ENCODE measurements at regions not wholly inside any gene's neighbourhood (a gene's known extent, or its start where the extent isn't known, plus 50 kb on each side); places are given as distances from the start of the nearest gene placed in this dataset.

GRCh38 chr3:27656790-27657189 is 65.3 kb downstream of the EOMES start:
- Mint-ChIP-seq H3K27ac (no peak overlapping the region), H3K4me1 (ENCODE audit: low read depth) (no peaks in the 10 kb centered on the region), H3K9me3 (ENCODE audit: low read depth) (no peaks in the 10 kb centered on the region), H3K36me3 (ENCODE audit: insufficient read depth) (no peaks in the 10 kb centered on the region), H3K4me3 (ENCODE audit: low read depth) (no peak overlapping the region), H3K27me3 (no peaks in the 10 kb centered on the region)
- TF ChIP-seq, protein P1, sequence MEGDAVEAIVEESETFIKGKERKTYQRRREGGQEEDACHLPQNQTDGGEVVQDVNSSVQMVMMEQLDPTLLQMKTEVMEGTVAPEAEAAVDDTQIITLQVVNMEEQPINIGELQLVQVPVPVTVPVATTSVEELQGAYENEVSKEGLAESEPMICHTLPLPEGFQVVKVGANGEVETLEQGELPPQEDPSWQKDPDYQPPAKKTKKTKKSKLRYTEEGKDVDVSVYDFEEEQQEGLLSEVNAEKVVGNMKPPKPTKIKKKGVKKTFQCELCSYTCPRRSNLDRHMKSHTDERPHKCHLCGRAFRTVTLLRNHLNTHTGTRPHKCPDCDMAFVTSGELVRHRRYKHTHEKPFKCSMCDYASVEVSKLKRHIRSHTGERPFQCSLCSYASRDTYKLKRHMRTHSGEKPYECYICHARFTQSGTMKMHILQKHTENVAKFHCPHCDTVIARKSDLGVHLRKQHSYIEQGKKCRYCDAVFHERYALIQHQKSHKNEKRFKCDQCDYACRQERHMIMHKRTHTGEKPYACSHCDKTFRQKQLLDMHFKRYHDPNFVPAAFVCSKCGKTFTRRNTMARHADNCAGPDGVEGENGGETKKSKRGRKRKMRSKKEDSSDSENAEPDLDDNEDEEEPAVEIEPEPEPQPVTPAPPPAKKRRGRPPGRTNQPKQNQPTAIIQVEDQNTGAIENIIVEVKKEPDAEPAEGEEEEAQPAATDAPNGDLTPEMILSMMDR (IDR thresholded peaks at IDR 0.05; ENCODE audit: unreplicated experiment): no peak
- DNase-seq (ENCODE audit: low spot score, unreplicated experiment): no peak

DNA sequence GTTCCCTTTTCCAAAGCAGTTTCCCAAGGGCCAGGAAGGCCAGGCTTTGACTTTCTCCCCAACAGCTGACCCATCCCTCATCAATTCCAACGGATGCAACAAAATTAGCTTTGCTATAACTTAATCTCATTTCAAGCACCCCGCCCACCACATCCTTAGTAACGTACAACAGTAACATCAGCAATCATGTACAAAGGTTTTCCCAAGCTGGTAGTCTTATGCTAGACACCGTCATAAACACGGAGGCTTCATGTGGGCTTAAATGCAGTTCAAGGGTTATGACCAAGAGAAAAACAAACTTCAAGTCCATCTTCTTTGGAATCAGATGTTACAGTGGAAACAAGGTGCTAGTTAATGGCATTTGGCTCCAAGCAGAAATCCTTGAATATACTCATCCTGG is 66.6 kb downstream of the EOMES start:
- no peaks in the 10 kb centered on the region for H3K9me3 Mint-ChIP-seq (ENCODE audit: low read depth)
- no peaks in the 10 kb centered on the region for H3K4me1 Mint-ChIP-seq (ENCODE audit: low read depth)
- no peaks in the 10 kb centered on the region for H3K36me3 Mint-ChIP-seq (ENCODE audit: insufficient read depth)
- TF ChIP-seq, protein P1 (IDR thresholded peaks at IDR 0.05; ENCODE audit: unreplicated experiment): no peak
- H3K27me3 Mint-ChIP-seq: no peaks in the 10 kb centered on the region
- no peak overlapping the region for H3K4me3 Mint-ChIP-seq (ENCODE audit: low read depth)
- DNase-seq (ENCODE audit: low spot score, unreplicated experiment): no peak
- H3K27ac Mint-ChIP-seq: no peak overlapping the region

GRCh38 chr3:27653803-27654558 is 68.1 kb downstream of the EOMES start:
- Mint-ChIP-seq H3K4me3 (ENCODE audit: low read depth) (no peak overlapping the region), H3K9me3 (ENCODE audit: low read depth) (no peaks in the 10 kb centered on the region), H3K4me1 (ENCODE audit: low read depth) (no peaks in the 10 kb centered on the region), H3K36me3 (ENCODE audit: insufficient read depth) (no peaks in the 10 kb centered on the region), H3K27ac (no peak overlapping the region), H3K27me3 (no peaks in the 10 kb centered on the region)
- TF ChIP-seq, protein P1 (IDR thresholded peaks at IDR 0.05; ENCODE audit: unreplicated experiment): no peak
- DNase-seq (ENCODE audit: low spot score, unreplicated experiment): no peak

DNA sequence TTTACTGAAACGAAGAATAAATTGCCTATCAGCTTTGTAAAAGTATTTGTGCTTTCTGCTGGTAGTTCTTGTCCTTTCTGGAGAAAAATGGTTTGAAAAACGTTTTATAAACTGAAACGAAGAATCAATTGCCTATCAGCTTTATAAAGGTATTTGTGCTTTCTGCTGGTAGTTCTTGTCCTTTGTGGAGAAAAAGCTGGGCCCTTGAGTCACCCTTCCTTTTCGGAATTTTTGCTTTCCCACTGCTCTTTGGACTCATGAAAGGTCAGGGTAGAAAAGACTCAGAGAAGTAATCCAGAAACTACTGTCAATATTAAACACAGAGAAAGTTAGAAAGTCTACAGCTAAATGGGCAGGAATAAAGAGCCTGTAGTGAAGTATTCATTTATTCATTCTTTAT is 72.8 kb downstream of the EOMES start:
- no peaks in the 10 kb centered on the region for H3K36me3 Mint-ChIP-seq (ENCODE audit: insufficient read depth)
- no peak overlapping the region for H3K4me3 Mint-ChIP-seq (ENCODE audit: low read depth)
- H3K9me3 Mint-ChIP-seq (ENCODE audit: low read depth): no peaks in the 10 kb centered on the region
- no peak for DNase-seq (ENCODE audit: low spot score, unreplicated experiment)
- no peak overlapping the region for H3K27ac Mint-ChIP-seq
- no peaks in the 10 kb centered on the region for H3K27me3 Mint-ChIP-seq
- TF ChIP-seq, protein P1 (IDR thresholded peaks at IDR 0.05; ENCODE audit: unreplicated experiment): no peak
- H3K4me1 Mint-ChIP-seq (ENCODE audit: low read depth): no peaks in the 10 kb centered on the region

DNA sequence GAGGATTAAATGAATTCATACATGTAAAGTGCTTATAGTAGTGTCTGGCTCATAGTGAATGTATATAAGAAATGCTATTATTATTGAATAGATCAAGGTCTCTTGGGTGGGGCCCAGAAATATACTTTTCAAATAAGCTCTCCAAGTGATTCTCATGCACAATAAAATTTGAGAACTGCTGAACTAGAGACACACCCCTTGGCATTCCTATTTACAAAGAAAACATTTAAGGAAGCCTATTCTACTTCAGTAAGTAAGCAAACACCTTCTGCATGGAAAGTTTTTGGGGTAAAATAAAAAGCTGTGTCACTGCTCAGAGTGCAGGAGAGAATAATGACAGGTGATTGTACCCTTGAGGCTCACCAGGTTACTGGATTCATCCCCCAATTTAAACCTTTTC is 75.2 kb downstream of the EOMES start:
- Mint-ChIP-seq H3K27ac (no peak overlapping the region), H3K36me3 (ENCODE audit: insufficient read depth) (no peaks in the 10 kb centered on the region), H3K9me3 (ENCODE audit: low read depth) (no peaks in the 10 kb centered on the region)

More for the DNA sequence above, 75.2 kb downstream of the EOMES start:
- DNase-seq (ENCODE audit: low spot score, unreplicated experiment): no peak
- TF ChIP-seq, protein P1 (IDR thresholded peaks at IDR 0.05; ENCODE audit: unreplicated experiment): no peak
- H3K4me1 Mint-ChIP-seq (ENCODE audit: low read depth): peaks cover 16% of the 10 kb centered on the region
- H3K4me3 Mint-ChIP-seq (ENCODE audit: low read depth): no peak overlapping the region
- no peaks in the 10 kb centered on the region for H3K27me3 Mint-ChIP-seq

Measured in progenitor cell of endocrine pancreas (in vitro differentiated cells).